GM12891 (cell line): ENCODE measurements at regions not wholly inside any gene's neighbourhood (a gene's known extent, or its start where the extent isn't known, plus 50 kb on each side); places are given as distances from the start of the nearest gene placed in this dataset.

Source experiments
- POLR2A ChIP-seq: IDR thresholded peaks from 2 replicates; pipeline ENCODE4 v1.6.1; 2011; ENCODE audit warnings: low read depth, low read length, control low read depth
- POLR2AphosphoS5 ChIP-seq: IDR thresholded peaks from 2 replicates; pipeline ENCODE4 v1.6.1; 2011; ENCODE audit warnings: low read depth, low read length, control low read depth
- SPI1 ChIP-seq: IDR thresholded peaks from 2 replicates; pipeline ENCODE4 v1.6.1; 2011; ENCODE audit warnings: low read depth, low read length, control low read depth
- TAF1 ChIP-seq: IDR thresholded peaks from 2 replicates; pipeline ENCODE4 v1.6.1; 2011; ENCODE audit warnings: low read depth, low read length, control low read depth

GRCh38 chr6:119449331-119450156 lies 100.0 kb upstream of the MAN1A1 start:
- TF ChIP-seq POLR2A, result no peak
- no peak for TF ChIP-seq POLR2AphosphoS5
- TF ChIP-seq TAF1, result no peak
- peak; percentile 69 for TF ChIP-seq SPI1
